DND-41 (cell line): ENCODE measurements at regions not wholly inside any gene's neighbourhood (a gene's known extent, or its start where the extent isn't known, plus 50 kb on each side); places are given as distances from the start of the nearest gene placed in this dataset.

Experiments
- ATAC-seq: fragments of 200-7000 bp; cut with Tn5 transposase; 3 replicates; pipeline ENCODE4 v1.9.1; 2021; ENCODE audit warnings: low read depth; ENCODE audit not compliant: insufficient read depth
- DNase-seq: peaks from one replicate; pipeline ENCODE4 v3.0.0-alpha.2; 2020
- H2AFZ ChIP-seq: 2 replicates; pipeline ENCODE4 v1.6.0; 2012; ENCODE audit warnings: low read depth, low read length
- H3K27ac ChIP-seq: 2 replicates; pipeline ENCODE4 v1.5.1; 2012; ENCODE audit warnings: low read length, inconsistent platforms
- H3K27me3 ChIP-seq: fragments of 200-600 bp; sonication (generic); 2 replicates; pipeline ENCODE4 v1.6.0; 2012; ENCODE audit warnings: low read length, mild to moderate bottlenecking, inconsistent platforms; ENCODE audit not compliant: insufficient read depth, poor library complexity
- H3K36me3 ChIP-seq: 2 replicates; pipeline ENCODE4 v1.5.1; 2012; ENCODE audit warnings: low read length, inconsistent platforms; ENCODE audit not compliant: insufficient read depth
- H3K4me1 ChIP-seq: 2 replicates; pipeline ENCODE4 v1.5.1; 2012; ENCODE audit warnings: mild to moderate bottlenecking, low read length; ENCODE audit not compliant: insufficient read depth
- H3K4me2 ChIP-seq: 2 replicates; pipeline ENCODE4 v1.6.0; 2012; ENCODE audit warnings: mild to moderate bottlenecking, moderate library complexity, low read length, inconsistent platforms; ENCODE audit not compliant: insufficient read depth
- H3K4me3 ChIP-seq, 2 experiments: fragments of 200-600 bp in 1 of 2; shearing (Covaris generic) in 1 of 2; 2 replicates each; pipeline ENCODE4 v1.5.1; 2012 to 2016; ENCODE audit warnings: inconsistent platforms in 2 of 2, low read length in 2 of 2, mild to moderate bottlenecking in 2 of 2, low read depth in 1 of 2, moderate library complexity in 1 of 2
- H3K79me2 ChIP-seq: 2 replicates; pipeline ENCODE4 v1.6.0; 2012; ENCODE audit warnings: low read length, inconsistent platforms; ENCODE audit not compliant: insufficient read depth
- H3K9ac ChIP-seq: 2 replicates; pipeline ENCODE4 v1.6.0; 2012; ENCODE audit warnings: low read depth, mild to moderate bottlenecking, inconsistent platforms, low read length, moderate library complexity
- H3K9me3 ChIP-seq: 2 replicates; pipeline ENCODE4 v1.5.1; 2012; ENCODE audit warnings: low read length, moderate library complexity, mild to moderate bottlenecking, inconsistent platforms; ENCODE audit not compliant: insufficient read depth, severe bottlenecking
- H4K20me1 ChIP-seq: 2 replicates; pipeline ENCODE4 v1.6.0; 2012; ENCODE audit warnings: low read length; ENCODE audit not compliant: insufficient read depth
- EZH2 ChIP-seq: IDR thresholded peaks from 3 replicates; pipeline ENCODE4 v1.6.1; 2012; ENCODE audit warnings: borderline replicate concordance, low read depth, mild to moderate bottlenecking, moderate library complexity, low read length, inconsistent platforms; ENCODE audit not compliant: severe bottlenecking
- TF ChIP-seq, protein P1 (sequence below): IDR thresholded peaks from 2 replicates; pipeline ENCODE4 v1.5.1; 2012; ENCODE audit warnings: borderline replicate concordance, low read length, moderate library complexity, mild to moderate bottlenecking; ENCODE audit not compliant: poor library complexity, severe bottlenecking; ENCODE audit errors: extremely low read depth

DNA sequence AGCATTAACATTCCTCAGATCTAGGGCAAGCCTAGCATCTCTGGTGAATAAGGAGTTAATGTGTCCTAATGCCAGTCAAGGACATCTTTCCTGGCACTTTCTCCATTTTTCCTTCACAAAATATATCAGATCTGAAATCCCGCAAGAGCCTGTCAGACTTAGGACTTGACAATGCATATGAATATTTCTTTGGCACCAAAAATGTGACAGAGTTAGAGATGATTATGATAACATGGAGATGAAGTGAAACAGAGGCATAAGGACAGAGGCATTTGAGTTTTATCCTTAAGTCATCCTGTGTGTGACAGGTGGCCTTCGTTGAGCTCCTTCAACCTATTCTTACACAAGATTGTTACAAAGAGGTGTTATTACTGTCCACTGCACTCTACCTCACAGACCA is 388.0 kb downstream of the EMP1 start:
- Histone ChIP-seq H3K36me3 (no peaks in the 10 kb centered on the region), H3K4me2 (no peak overlapping the region), H3K79me2 (no peaks in the 10 kb centered on the region), H3K27me3 (peaks cover 3% of the 10 kb centered on the region), H3K9ac (no peak overlapping the region), H2AFZ (no peak overlapping the region), H3K4me1 (no peaks in the 10 kb centered on the region), H3K9me3 (no peaks in the 10 kb centered on the region), H3K27ac (no peak overlapping the region), H3K4me3 (no peak overlapping the region), H4K20me1 (no peaks in the 10 kb centered on the region)
- no peak for DNase-seq
- TF ChIP-seq, protein P1, sequence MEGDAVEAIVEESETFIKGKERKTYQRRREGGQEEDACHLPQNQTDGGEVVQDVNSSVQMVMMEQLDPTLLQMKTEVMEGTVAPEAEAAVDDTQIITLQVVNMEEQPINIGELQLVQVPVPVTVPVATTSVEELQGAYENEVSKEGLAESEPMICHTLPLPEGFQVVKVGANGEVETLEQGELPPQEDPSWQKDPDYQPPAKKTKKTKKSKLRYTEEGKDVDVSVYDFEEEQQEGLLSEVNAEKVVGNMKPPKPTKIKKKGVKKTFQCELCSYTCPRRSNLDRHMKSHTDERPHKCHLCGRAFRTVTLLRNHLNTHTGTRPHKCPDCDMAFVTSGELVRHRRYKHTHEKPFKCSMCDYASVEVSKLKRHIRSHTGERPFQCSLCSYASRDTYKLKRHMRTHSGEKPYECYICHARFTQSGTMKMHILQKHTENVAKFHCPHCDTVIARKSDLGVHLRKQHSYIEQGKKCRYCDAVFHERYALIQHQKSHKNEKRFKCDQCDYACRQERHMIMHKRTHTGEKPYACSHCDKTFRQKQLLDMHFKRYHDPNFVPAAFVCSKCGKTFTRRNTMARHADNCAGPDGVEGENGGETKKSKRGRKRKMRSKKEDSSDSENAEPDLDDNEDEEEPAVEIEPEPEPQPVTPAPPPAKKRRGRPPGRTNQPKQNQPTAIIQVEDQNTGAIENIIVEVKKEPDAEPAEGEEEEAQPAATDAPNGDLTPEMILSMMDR: no peak
- TF ChIP-seq EZH2: no peak
- ATAC-seq: no peak

DNA sequence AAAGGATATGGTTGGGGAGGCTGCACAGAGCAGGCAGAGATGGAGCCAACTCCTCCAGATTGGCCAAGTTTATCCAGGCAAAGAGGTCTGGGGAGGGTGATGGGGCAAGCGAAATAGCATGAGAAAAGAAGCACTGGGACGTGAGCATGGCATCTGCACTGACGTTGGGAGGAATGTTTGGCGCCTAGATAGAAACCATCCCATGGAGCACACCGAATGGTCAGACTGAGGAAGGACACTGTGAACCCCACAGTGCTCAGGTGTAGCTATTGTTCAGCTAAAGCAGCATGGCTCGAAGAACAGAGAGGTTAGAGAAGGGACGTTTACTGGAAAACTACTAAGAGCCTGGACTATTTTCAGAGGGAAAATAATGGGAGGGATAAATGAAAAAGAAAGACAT is 387.1 kb downstream of the EMP1 start:
- no peak overlapping the region for H3K9ac ChIP-seq
- no peaks in the 10 kb centered on the region for H3K9me3 ChIP-seq
- H2AFZ ChIP-seq: no peak overlapping the region
- TF ChIP-seq, protein P1: no peak
- TF ChIP-seq EZH2: no peak
- H3K4me1 ChIP-seq: no peaks in the 10 kb centered on the region
- no peaks in the 10 kb centered on the region for H3K27me3 ChIP-seq
- H4K20me1 ChIP-seq: no peaks in the 10 kb centered on the region
- no peak overlapping the region for H3K4me2 ChIP-seq
- H3K36me3 ChIP-seq: no peaks in the 10 kb centered on the region
- no peak overlapping the region for H3K27ac ChIP-seq
- DNase-seq (no peak), ATAC-seq (no peak)
- H3K4me3 ChIP-seq: no peak overlapping the region
- H3K79me2 ChIP-seq: no peaks in the 10 kb centered on the region

DNA sequence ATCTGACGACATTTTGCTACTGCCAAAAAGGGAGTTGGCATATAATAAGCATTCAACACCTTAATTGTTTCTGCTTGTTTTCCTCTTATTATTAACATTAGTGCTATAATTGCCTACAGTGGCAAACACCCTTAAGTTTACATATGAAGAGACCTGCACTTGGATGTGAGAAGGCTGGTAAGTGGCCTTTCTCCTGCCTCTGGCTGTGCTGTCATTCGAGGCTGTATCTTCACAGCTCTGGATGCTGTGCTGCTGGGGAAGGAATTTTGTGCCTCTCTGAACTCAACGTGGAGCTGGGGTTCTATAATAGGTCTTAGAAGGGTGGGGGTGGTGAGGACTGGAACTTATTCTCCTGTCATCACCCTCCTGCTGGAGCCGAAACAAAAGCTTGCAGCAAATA is 385.9 kb downstream of the EMP1 start:
- Histone ChIP-seq H2AFZ (no peak overlapping the region), H3K4me3 (no peak overlapping the region), H3K27ac (no peak overlapping the region), H3K9me3 (no peaks in the 10 kb centered on the region), H3K27me3 (no peaks in the 10 kb centered on the region), H4K20me1 (no peaks in the 10 kb centered on the region), H3K9ac (no peak overlapping the region), H3K36me3 (no peaks in the 10 kb centered on the region), H3K4me1 (no peaks in the 10 kb centered on the region), H3K79me2 (no peaks in the 10 kb centered on the region), H3K4me2 (no peak overlapping the region)
- DNase-seq (no peak), ATAC-seq (no peak)
- TF ChIP-seq EZH2: no peak
- TF ChIP-seq, protein P1: no peak

DNA sequence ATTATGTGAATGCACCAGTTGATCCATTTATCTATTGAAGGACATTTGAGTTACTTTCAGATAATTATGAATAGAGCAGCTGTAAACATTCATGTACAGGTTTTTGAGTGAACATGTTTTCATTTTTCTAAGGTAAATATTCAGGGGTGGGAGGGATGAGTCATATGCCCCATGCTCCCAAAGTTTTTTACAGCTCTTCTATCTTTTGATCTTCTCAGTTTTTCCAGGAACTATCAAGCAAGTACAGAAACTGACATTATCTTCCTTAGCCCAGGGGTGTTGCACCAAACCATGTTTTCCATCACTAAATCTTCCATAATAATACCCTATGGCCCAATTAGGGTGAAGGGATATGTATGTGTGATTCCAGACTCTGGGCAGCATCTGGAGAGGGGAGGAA is 384.5 kb downstream of the EMP1 start:
- Histone ChIP-seq H3K9me3 (no peaks in the 10 kb centered on the region), H2AFZ (no peak overlapping the region)
- no peak for ATAC-seq

More for the DNA sequence above, 384.5 kb downstream of the EMP1 start:
- H3K9ac ChIP-seq: no peak overlapping the region
- no peak overlapping the region for H3K4me2 ChIP-seq
- H3K27ac ChIP-seq: no peak overlapping the region
- no peak overlapping the region for H3K4me3 ChIP-seq
- no peaks in the 10 kb centered on the region for H3K27me3 ChIP-seq
- no peaks in the 10 kb centered on the region for H3K4me1 ChIP-seq
- no peaks in the 10 kb centered on the region for H3K36me3 ChIP-seq
- no peaks in the 10 kb centered on the region for H4K20me1 ChIP-seq
- no peak for TF ChIP-seq EZH2
- TF ChIP-seq, protein P1: no peak
- H3K79me2 ChIP-seq: no peaks in the 10 kb centered on the region
- DNase-seq: no peak
